RWPE1 (cell line): ENCODE measurements at regions not wholly inside any gene's neighbourhood (a gene's known extent, or its start where the extent isn't known, plus 50 kb on each side); places are given as distances from the start of the nearest gene placed in this dataset.

Experiments
- CTCF ChIA-PET: fragments of 350-600 bp; sonication (Branson Sonifier 250); formaldehyde crosslinking; extraction: SDS; loops from one replicate; lab custom pipeline; 2021; lab: Yijun Ruan, JAX
- POLR2A ChIA-PET: fragments of 400-600 bp; formaldehyde crosslinking; extraction: SDS; loops from one replicate; lab custom pipeline; 2020; ENCODE audit warnings: antibody characterized with exemption; ENCODE audit not compliant: low non-redundant PET; lab: Yijun Ruan, JAX
- DNase-seq: peaks from one replicate; pipeline ENCODE4 v3.0.0; 2012; ENCODE audit warnings: low spot score
- H3K27ac ChIP-seq: fragments of 450-650 bp; 2 replicates; pipeline ENCODE4 v1.5.1; 2017
- CTCF ChIP-seq: fragments of 450-650 bp; conservative IDR thresholded peaks from 2 replicates; pipeline ENCODE4 v1.5.1; 2017; ENCODE audit warnings: low read depth, mild to moderate bottlenecking

GRCh38 chr14:83664389-83664788 is 1865.6 kb upstream of the FLRT2 start:
- TF ChIP-seq CTCF, result no peak
- POLR2A ChIA-PET, result no interaction called here
- CTCF ChIA-PET, result no interaction called here
- no peak overlapping the region for H3K27ac ChIP-seq
- no peak for DNase-seq

- ChIA-PET POLR2A (no interaction called here), CTCF (no interaction called here)
- TF ChIP-seq CTCF, result no peak
- no peak overlapping the region for H3K27ac ChIP-seq
- DNase-seq, result no peak
Measured at GRCh38 chr14:83689265-83689664, 1840.7 kb upstream of the FLRT2 start.

DNA sequence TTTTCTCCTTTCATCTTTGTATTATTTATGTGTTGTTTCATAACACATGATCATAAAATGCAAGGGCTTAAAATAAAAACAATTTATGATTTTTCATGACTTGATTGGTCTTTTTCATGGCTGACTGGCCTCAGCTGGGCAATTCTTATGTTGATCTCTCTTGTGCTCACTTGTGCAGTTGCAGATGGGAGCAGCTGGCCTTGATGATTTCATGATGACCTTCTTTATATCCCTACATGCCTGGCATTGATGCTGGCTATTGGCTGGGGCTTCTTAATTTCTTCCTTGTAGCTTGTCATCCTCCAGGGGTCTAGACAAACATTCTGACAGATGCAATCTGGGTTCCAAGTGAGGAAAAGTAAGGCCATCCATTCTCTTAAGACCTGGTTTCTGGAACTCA is 1832.8 kb upstream of the FLRT2 start:
- ChIA-PET POLR2A (no interaction called here), CTCF (interaction anchor here (0.7 kb wide), 1 partner anchor 9 kb away, joined by 3 read pairs; no protein-coding TSS in a partner anchor)
- no peak for TF ChIP-seq CTCF
- H3K27ac ChIP-seq, result no peak overlapping the region
- DNase-seq, result no peak

DNA sequence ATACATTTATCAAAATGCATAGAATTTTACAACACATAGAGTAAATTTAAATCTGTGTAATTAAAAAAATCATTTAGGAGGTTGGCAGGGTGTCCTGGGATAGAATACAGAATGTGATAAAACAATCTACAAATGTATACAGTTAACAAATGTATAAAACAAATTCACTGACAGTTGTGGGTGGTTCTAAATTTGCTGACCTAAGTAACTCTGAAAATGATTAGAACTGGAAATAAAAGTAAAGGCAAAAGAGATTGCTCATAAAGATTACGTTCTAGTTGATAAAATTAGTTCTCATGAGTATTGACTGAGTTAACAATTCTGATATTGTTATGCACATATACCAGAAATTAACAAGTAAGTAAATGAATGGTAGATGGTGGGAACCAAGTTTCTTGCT is 1827.3 kb upstream of the FLRT2 start:
- no peak overlapping the region for H3K27ac ChIP-seq
- no peak for DNase-seq
- ChIA-PET CTCF (no interaction called here), POLR2A (no interaction called here)
- no peak for TF ChIP-seq CTCF

DNA sequence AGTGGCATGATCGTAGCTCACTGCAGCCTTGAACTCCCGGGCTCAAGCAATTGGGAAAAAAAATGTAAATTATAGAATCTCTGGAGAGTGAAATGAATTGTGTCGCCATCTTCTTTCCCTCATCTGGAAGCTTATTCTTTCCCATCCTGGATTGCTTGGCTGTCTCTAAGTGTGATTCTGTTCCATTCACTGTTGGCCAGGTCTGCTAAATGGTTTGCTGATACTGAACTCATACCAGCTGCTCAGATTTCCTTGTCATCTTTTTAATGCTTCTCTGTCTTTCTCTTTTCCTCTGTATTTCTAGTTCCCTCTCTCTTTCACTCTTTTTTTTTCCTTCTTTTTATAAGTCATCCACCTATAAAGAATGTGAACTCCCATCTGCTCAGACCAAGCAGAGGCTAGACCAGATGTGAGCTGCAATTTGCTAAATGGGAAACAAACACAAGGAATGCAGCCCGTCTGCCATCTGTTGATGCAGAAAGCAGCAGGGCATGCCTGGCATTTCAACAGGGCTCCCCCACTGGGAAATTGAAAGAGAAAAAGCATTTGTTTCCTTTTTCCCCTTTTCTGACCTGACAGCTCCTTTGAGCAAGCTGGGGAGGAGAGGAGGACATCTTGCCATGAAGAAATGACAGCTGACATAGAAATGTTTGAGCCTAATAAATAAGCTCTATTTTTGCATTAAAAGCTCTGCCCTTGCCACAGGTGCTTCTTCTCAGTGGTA is 1823.6 kb upstream of the FLRT2 start:
- POLR2A ChIA-PET, result no interaction called here
- CTCF ChIA-PET, result interaction anchor here (0.7 kb wide), 1 partner anchor 9 kb away, joined by 3 read pairs; no protein-coding TSS in a partner anchor
- no peak for TF ChIP-seq CTCF

GRCh38 chr14:83707056-83707455 is 1822.9 kb upstream of the FLRT2 start:
- H3K27ac ChIP-seq, result no peak overlapping the region
- ChIA-PET POLR2A (no interaction called here), CTCF (no interaction called here)
- no peak for TF ChIP-seq CTCF
- DNase-seq, result no peak

More for the DNA sequence above, 1823.6 kb upstream of the FLRT2 start:
- H3K27ac ChIP-seq, result no peak overlapping the region
- no peak for DNase-seq
